GM21390 (cell line): ENCODE measurements at regions not wholly inside any gene's neighbourhood (a gene's known extent, or its start where the extent isn't known, plus 50 kb on each side); places are given as distances from the start of the nearest gene placed in this dataset.

Experiments
- ATAC-seq: cut with Tn5 transposase; IDR thresholded peaks from one replicate; pipeline ENCODE4 v1.9.1; 2021; ENCODE audit not compliant: unreplicated experiment

DNA sequence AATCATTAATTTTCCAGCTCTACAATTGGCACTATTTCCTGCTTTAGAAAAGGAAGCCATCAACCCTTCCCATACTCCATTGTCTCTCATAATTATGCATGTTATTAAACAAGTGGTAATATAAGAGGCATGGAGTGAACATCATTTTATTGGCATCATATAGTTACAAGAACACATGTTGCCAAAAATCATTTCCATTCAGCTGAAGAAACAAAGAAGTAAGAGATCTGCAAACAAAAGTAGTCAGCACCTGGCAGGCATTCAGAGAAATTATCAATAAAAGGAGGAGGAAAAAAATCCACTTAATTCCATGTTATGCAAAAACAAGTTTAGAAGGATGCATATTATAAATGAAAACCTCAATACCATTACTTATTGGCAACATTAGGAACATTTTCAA lies 1208.2 kb upstream of the C9orf72 start:
- ATAC-seq, result no peak

GRCh38 chr9:28782630-28783029 lies 1209.3 kb upstream of the C9orf72 start:
- ATAC-seq, result no peak

DNA sequence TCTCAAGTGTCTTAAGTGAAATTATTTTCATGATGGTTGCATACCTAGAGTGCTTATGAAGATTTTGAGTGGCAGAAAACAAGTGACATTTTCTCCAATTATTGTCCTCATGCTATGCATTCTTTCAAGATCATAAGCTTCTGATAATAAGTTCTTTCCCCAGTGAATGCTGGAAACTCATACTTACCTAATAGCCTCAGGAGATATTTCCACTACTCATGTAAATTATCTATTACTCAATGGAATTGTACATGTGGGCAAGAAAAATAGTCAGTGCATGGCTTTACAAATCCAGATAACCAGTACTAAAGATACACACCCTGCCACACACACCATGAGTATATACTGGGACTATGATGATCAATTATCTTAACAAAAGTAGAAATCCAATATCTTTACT lies 1219.4 kb upstream of the C9orf72 start:
- no peak for ATAC-seq

DNA sequence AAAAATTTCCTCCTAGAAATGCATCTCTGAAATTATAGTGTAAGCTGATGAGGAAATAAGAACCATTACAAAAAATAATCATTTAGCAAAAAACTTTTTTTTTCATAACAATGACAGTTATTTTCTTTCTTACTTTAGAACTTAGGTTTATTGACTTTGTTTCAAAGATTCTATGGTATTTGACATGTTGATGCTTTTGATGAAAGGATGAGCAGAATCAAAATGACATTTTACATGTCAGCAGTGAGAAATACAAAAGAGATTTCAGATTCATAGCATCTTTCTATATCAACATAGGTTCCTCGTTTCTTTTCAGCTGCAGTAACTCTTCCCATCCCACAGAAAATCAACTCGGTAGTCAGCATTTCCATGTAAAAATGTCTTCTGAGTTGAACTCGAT lies 1226.6 kb upstream of the C9orf72 start:
- ATAC-seq, result no peak

GRCh38 chr9:28801144-28801799 lies 1228.0 kb upstream of the C9orf72 start:
- no peak for ATAC-seq

GRCh38 chr9:28805197-28805596 lies 1231.9 kb upstream of the C9orf72 start:
- ATAC-seq, result no peak

GRCh38 chr9:28808042-28808441 lies 1234.8 kb upstream of the C9orf72 start:
- ATAC-seq, result no peak

- ATAC-seq, result no peak
Observed at GRCh38 chr9:28810388-28811075, 1237.3 kb upstream of the C9orf72 start.

DNA sequence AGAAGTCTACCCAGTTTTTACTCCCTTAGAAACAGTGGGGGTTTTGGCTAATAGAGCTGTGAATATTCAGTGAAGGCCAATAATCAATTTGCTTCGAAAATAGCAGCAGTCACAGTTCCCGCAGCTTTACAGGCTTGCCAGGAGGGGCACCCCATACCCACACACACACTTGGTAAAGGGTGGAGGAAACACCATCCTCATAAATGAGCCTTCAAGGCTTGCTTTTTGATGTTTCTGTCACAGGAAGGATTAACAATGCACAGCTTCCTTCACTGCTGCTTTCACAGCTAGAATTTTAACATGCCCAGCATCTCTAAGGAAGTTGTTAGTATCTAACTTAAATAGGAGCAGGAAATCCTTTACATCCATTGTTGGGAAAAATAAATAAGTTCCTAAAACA lies 1247.5 kb upstream of the C9orf72 start:
- ATAC-seq, result no peak

DNA sequence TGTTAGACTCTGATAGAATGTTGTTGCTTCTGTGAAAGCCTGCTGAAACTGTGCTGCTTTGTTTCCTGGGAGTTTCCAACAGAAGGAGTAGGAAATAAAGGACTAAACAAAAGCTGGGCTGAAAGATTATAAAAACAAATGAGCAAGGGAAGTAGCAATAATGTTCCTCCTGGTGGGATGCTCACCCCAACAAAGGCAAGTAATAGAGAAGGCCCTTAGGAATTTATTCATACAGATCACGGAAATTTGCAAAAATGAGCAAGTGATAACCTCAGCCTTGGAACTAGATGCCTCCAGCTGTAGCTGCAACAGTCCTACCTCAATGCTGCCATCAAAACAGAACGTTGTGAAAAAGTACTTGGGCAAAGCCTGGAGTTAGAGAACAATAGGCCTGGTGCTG lies 1248.0 kb upstream of the C9orf72 start:
- no peak for ATAC-seq

DNA sequence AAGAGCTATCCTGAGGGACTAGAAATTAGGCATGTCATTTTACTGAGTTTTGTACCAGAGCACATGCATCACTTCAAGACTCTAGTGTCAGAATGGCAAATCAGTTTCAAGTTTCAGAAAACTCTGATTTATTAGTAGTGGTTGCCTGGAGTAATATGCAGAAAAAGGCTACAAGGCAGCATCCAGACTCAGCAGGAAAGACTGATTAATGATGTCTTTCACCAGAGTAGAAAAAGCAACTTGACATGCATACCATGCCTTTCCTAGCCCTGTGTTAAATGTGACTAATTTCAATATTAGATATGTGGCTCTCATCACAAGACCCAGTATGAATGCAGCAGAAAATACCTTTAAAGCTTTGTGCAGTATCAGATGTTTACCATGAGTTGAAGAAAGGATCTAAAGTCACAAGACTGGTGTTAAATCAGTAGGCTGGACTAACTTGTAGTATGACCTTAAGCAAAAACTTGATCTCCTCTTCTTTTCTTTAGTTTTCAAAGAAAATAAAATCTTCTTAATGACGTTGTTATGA lies 1251.2 kb upstream of the C9orf72 start:
- no peak for ATAC-seq

DNA sequence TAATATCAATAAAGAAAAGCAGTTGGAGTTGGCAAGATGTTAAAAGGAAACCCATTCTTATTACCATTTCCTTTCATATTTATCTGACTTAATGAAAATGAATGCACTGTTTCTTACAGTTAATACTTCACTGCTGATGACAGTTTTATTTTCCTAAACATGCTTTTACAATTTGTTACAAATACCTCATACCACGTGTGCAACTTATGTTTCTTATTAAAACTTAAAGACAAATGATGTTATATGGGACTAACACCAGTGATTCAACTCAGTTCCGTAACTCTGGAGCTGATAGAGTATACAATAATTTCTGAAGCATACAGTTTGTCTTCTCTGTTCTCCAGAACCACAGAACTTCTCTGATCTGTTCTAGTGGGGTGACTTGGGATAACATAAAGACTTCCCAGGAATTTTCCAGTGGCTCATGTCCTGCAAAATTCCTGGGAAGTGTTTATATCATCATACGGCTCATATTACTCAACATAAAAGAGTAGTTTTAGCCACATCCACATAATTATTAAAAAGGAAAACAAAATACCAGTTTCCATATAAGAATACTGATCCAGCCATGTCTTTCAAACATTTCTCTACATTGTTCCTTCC lies 1259.0 kb upstream of the C9orf72 start:
- no peak for ATAC-seq

- no peak for ATAC-seq
Observed at GRCh38 chr9:28834156-28834555, 1260.9 kb upstream of the C9orf72 start.

DNA sequence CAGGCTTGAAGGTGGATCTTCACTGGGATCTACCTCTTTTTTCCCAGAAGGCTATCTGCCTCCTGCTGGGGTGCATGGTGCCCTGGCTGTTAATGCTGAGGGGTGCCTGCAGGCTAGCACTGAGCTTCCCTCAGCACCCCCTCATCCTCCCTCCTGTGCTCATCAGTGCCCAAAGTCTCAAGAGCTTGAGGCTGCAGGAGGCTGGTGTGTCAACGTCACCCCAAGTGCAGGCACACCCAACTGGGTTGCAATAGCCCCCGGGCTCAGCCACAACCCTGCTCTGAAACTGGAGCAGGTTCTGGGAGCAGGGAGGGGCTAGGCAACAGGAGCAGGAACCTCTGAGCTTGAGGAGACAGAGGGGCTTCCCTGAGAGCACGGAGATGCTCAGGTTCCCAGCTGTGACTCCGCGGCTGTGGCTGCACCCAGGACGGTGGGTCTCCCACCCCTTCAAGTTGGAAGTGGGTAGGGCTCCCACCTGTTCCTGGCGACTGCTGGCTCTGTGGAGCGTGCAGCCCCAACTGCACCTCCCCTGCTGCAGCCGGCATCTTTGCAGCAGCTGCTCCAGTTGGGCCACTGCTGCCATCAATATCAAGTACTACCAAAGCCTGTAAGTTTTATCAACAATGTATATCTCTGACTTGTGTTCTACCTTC lies 1266.6 kb upstream of the C9orf72 start:
- no peak for ATAC-seq

DNA sequence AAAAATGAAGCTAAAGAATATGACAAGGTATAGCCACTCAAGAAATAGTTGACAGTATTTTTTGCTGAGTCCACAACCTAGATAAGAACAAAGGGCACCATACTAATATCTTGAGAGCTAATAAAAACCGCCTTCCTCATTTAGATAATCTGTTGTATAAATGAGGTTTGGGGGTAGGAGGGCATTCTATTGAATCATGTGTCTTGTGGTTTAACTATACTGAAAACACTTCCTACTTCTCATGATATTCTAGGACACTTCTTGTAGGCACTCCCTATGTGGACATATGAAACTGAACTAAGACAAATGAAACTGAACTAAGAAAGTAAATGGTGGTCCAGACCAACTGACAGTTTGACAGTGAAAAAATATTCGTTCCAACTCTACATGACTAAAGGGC lies 1268.5 kb upstream of the C9orf72 start:
- no peak for ATAC-seq

GRCh38 chr9:28847331-28847730 lies 1274.0 kb upstream of the C9orf72 start:
- ATAC-seq, result no peak

DNA sequence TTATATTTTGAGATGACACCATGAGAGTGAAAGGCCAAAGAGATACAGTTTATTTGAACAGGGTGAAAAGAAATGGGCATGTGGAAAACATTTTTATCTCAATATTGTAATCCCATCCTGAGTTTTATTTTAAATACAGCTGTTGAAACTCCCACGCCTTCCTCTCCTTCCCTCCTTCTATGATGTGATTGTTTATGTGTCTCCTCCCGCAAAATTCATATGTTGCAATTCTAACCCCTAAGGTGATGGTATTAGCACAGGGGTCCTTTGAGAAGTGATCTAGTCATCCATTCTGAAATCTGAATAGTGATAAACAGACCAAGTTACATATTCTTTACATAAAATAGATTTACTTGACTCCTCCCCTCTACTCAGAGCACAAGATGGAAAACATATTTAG lies 1275.4 kb upstream of the C9orf72 start:
- no peak for ATAC-seq

GRCh38 chr9:28853477-28853876 lies 1280.2 kb upstream of the C9orf72 start:
- ATAC-seq, result no peak

- ATAC-seq, result no peak
Observed at GRCh38 chr9:28866951-28867350, 1293.7 kb upstream of the C9orf72 start.

DNA sequence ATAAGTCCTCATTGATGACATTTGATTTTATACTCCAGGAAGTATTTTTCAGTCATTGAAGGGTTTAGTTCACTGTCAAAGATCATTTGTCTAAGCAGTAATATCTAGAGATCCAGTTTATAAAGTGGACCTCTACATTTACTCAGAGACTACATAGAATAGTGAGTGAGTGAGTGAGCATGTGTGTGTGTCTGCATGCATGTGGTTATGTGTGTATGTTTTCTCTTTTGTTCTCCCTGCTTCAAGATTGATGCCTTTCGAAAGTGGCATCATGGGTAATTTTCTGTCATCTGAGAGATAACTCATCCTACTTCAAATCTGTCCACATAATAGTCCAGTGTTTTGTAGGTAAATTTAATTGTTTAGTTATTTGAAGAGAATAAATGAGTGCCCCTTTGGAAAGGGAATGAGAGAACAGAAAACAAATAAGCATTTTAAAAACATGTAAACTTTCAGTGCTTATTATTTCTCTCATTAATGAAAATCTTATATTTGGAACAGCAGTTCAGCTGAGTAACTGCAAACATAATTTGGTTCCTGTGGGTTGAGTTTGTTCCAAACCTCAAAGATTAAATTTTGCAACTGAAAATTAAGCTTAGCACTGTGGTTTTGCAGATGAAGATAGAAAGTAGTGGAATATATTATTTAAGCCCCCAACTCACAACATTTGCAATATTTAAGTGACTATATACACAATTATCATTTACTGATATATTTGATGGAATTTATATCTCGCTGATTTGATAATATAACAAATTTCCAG lies 1295.1 kb upstream of the C9orf72 start:
- ATAC-seq, result no peak

DNA sequence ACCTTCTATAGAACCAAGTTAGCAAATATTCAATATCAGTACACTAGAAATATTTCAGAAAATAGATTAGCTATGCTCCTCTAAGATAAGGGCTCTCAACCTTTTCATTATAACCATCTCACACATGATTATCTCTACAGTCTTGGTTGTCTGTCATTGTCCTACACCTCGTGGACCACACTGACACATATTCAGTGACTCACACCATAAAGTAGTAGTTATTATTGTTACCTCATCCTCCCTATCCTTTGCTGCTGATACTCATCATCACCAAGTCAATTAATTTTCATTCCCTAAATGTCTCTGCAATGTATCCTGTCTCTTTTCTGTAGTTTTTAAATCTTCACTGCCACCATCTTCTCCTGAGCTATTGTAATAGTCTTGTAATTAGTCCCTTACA lies 1309.2 kb upstream of the C9orf72 start:
- ATAC-seq, result no peak
